T-cell (primary cell): ENCODE measurements at regions not wholly inside any gene's neighbourhood (a gene's known extent, or its start where the extent isn't known, plus 50 kb on each side); places are given as distances from the start of the nearest gene placed in this dataset.

Source experiments
- ATAC-seq, 4 experiments: fragments of 200-7000 bp in 3 of 4; fragments of 150-1000 bp in 1 of 4; cut with Tn5 transposase; replicated peaks in 1 of 4; 1 replicate in 3 of 4; 2 replicates in 1 of 4; pipeline ENCODE4 v1.10.0; 2021; ENCODE audit warnings: moderate library complexity in 3 of 4, mild to moderate bottlenecking in 2 of 4, moderate number of reproducible peaks in 1 of 4
- CTCF ChIA-PET, 2 donors: fragments of 300-600 bp; sonication (Branson Sonifier 250); formaldehyde crosslinking; loops; one replicate each; lab custom pipeline; 2022; ENCODE audit warnings: antibody characterized with exemption in 2 of 2; lab: Charles Lee
- POLR2A ChIA-PET, 2 donors: fragments of 300-600 bp; sonication (Branson Sonifier 250); formaldehyde crosslinking; loops; one replicate each; lab custom pipeline; 2022; ENCODE audit warnings: antibody characterized with exemption in 2 of 2; lab: Charles Lee
- DNase-seq, 35 experiments: peaks; one replicate each; pipeline versions ENCODE4 v3.0.0 to v3.0.0-alpha.2; 2013 to 2023
- H3K27ac ChIP-seq: one replicate; pipeline ENCODE4 v1.5.1; 2013; ENCODE audit warnings: low read length
- H3K27me3 ChIP-seq, 2 experiments: replicated peaks in 1 of 2; 1 replicate in 1 of 2; 2 replicates in 1 of 2; pipeline versions ENCODE4 v1.6.1 to v1.7.0; 2013; ENCODE audit warnings: low read length in 1 of 2, mixed read lengths in 1 of 2; ENCODE audit not compliant: control insufficient read depth in 2 of 2, insufficient read depth in 2 of 2; ENCODE audit errors: extremely low read depth in 1 of 2
- H3K36me3 ChIP-seq, 2 donors: 1 replicate in 1 of 2; 2 replicates in 1 of 2; pipeline versions ENCODE4 v1.6.1 to v1.7.0; 2013; ENCODE audit warnings: low read length in 1 of 2; ENCODE audit not compliant: control insufficient read depth in 2 of 2, insufficient read depth in 1 of 2; ENCODE audit errors: extremely low read depth in 1 of 2
- H3K4me1 ChIP-seq, 2 experiments: 1 replicate in 1 of 2; 2 replicates in 1 of 2; pipeline versions ENCODE4 v1.6.1 to v1.7.0; 2013; ENCODE audit warnings: low read length in 2 of 2, mixed read lengths in 1 of 2; ENCODE audit not compliant: insufficient read depth in 2 of 2, control insufficient read depth in 1 of 2; ENCODE audit errors: extremely low read depth in 1 of 2
- H3K4me3 ChIP-seq, 2 donors: 1 replicate in 1 of 2; 2 replicates in 1 of 2; pipeline versions ENCODE4 v1.5.1 to v1.7.0; 2013; ENCODE audit warnings: mild to moderate bottlenecking in 2 of 2, low read length in 1 of 2, moderate library complexity in 1 of 2; ENCODE audit not compliant: control insufficient read depth in 1 of 2; ENCODE audit errors: extremely low read depth in 1 of 2
- H3K9me3 ChIP-seq: 2 replicates; pipeline ENCODE4 v1.7.0; 2013
- H3K27ac Mint-ChIP-seq, 2 donors: one replicate each; pipeline ENCODE4 v1.8.0; 2020 to 2021; ENCODE audit warnings: mild to moderate bottlenecking in 2 of 2, mixed read lengths in 2 of 2
- H3K27me3 Mint-ChIP-seq, 2 donors: one replicate each; pipeline ENCODE4 v1.8.0; 2021 to 2022; ENCODE audit warnings: mixed read lengths in 2 of 2
- H3K36me3 Mint-ChIP-seq: one replicate; pipeline ENCODE4 v1.8.0; 2021; ENCODE audit warnings: mixed read lengths
- H3K4me1 Mint-ChIP-seq, 3 donors: one replicate each; pipeline ENCODE4 v1.8.0; 2020 to 2022; ENCODE audit warnings: mixed read lengths in 3 of 3, mild to moderate bottlenecking in 1 of 3
- H3K4me3 Mint-ChIP-seq, 3 donors: one replicate each; pipeline ENCODE4 v1.8.0; 2020 to 2022; ENCODE audit warnings: mild to moderate bottlenecking in 3 of 3, mixed read lengths in 3 of 3, moderate library complexity in 3 of 3
- H3K9me3 Mint-ChIP-seq, 3 donors: one replicate each; pipeline ENCODE4 v1.8.0; 2020 to 2022; ENCODE audit warnings: mixed read lengths in 3 of 3
- WGBS: methylation state at CpG from one replicate; pipeline ENCODE4 v1.1.5; 2013; ENCODE audit warnings: missing lambda C conversion rate; ENCODE audit not compliant: insufficient coverage; 5-methylcytosine and 5-hydroxymethylcytosine counted together

- H3K4me3 Mint-ChIP-seq, result no peak overlapping the region
- Histone ChIP-seq H3K4me1 (no peaks in the 10 kb centered on the region), H3K36me3 (no peaks in the 10 kb centered on the region), H3K27ac (no peak overlapping the region), H3K27me3 (no peaks in the 10 kb centered on the region), H3K9me3 (no peaks in the 10 kb centered on the region), H3K4me3 (no peak overlapping the region)
- peaks cover 4 to 5% (median 5%) of the 10 kb centered on the region in 3 donors for H3K9me3 Mint-ChIP-seq
- no peaks in the 10 kb centered on the region for H3K27me3 Mint-ChIP-seq
- ATAC-seq (no peak), DNase-seq (no peak)
- no CpG with 5 or more reads among the region's 2 CpGs for WGBS
- H3K36me3 Mint-ChIP-seq, result no peaks in the 10 kb centered on the region
- no peak overlapping the region for H3K27ac Mint-ChIP-seq
- ChIA-PET CTCF (no interaction called here), POLR2A (no interaction called here)
- H3K4me1 Mint-ChIP-seq, result no peaks in the 10 kb centered on the region
These were observed 458.6 kb upstream of the ATXN8OS start for GRCh38 chr13:69649063-69649392.

DNA sequence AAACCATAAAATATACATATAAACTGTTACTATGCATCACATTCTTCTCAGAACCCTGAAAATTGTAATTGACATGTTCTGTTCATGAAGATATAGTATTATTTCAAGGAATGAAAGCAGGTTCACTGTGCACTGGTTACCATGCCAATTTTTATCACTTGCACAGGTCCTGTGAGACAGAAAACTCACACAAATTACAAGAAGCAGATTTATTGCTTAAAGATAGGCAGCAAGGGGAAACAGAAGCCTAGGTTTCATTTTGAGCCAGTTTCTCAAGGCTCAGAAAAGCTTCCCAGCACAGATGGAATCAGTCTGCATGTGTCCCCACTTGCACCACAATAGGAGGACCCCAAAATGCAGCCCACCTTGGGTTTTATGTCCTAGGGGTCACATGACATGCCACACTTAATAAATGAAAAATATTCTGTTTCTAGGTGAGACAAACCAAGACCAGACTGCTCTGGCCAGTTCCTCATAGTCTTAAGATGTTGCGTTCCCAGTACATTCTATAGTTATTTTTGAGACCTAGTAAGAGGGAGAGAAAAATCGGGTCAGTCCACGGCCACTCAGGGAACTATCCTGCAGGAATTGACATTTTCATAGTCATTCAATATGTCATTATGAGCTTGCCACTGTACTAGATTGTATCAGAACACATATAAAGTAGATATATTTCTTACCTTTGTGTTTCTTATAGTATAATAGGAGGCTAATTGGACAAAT is 459.1 kb upstream of the ATXN8OS start:
- no peaks in the 10 kb centered on the region for H3K27me3 Mint-ChIP-seq
- WGBS, result no CpG with 5 or more reads among the region's 3 CpGs
- Histone ChIP-seq H3K27me3 (no peaks in the 10 kb centered on the region), H3K4me3 (no peak overlapping the region), H3K36me3 (no peaks in the 10 kb centered on the region), H3K4me1 (no peaks in the 10 kb centered on the region), H3K27ac (no peak overlapping the region), H3K9me3 (no peaks in the 10 kb centered on the region)
- no peaks in the 10 kb centered on the region for H3K4me1 Mint-ChIP-seq
- CTCF ChIA-PET, result no interaction called here
- H3K27ac Mint-ChIP-seq, result no peak overlapping the region
- ATAC-seq (no peak), DNase-seq (no peak)
- POLR2A ChIA-PET, result no interaction called here
- H3K9me3 Mint-ChIP-seq, result peaks cover 4 to 9% (median 5%) of the 10 kb centered on the region in 3 donors
- no peak overlapping the region for H3K4me3 Mint-ChIP-seq
- H3K36me3 Mint-ChIP-seq, result no peaks in the 10 kb centered on the region

- no peaks in the 10 kb centered on the region for H3K4me1 Mint-ChIP-seq
- Histone ChIP-seq H3K27ac (no peak overlapping the region), H3K9me3 (no peaks in the 10 kb centered on the region), H3K4me3 (no peak overlapping the region), H3K36me3 (no peaks in the 10 kb centered on the region), H3K27me3 (no peaks in the 10 kb centered on the region), H3K4me1 (no peaks in the 10 kb centered on the region)
- H3K9me3 Mint-ChIP-seq, result peaks cover 0 to 16% (median 2%) of the 10 kb centered on the region in 3 donors
- ChIA-PET POLR2A (no interaction called here), CTCF (no interaction called here)
- DNase-seq (no peak), ATAC-seq (no peak)
- H3K36me3 Mint-ChIP-seq, result no peaks in the 10 kb centered on the region
- H3K27me3 Mint-ChIP-seq, result no peaks in the 10 kb centered on the region
- no peak overlapping the region for H3K4me3 Mint-ChIP-seq
- no peak overlapping the region for H3K27ac Mint-ChIP-seq
These were observed 463.2 kb upstream of the ATXN8OS start for GRCh38 chr13:69644447-69644846.

GRCh38 chr13:69641773-69642172 is 465.9 kb upstream of the ATXN8OS start:
- Histone ChIP-seq H3K4me3 (no peak overlapping the region), H3K36me3 (no peaks in the 10 kb centered on the region), H3K4me1 (no peaks in the 10 kb centered on the region), H3K27ac (no peak overlapping the region), H3K27me3 (no peaks in the 10 kb centered on the region), H3K9me3 (no peaks in the 10 kb centered on the region)
- ATAC-seq (no peak), DNase-seq (no peak)
- Mint-ChIP-seq H3K27me3 (no peaks in the 10 kb centered on the region), H3K9me3 (peaks cover 5 to 34% (median 9%) of the 10 kb centered on the region in 3 donors), H3K4me1 (no peaks in the 10 kb centered on the region), H3K27ac (no peak overlapping the region), H3K4me3 (no peak overlapping the region), H3K36me3 (no peaks in the 10 kb centered on the region)
- CTCF ChIA-PET, result no interaction called here
- POLR2A ChIA-PET, result no interaction called here

DNA sequence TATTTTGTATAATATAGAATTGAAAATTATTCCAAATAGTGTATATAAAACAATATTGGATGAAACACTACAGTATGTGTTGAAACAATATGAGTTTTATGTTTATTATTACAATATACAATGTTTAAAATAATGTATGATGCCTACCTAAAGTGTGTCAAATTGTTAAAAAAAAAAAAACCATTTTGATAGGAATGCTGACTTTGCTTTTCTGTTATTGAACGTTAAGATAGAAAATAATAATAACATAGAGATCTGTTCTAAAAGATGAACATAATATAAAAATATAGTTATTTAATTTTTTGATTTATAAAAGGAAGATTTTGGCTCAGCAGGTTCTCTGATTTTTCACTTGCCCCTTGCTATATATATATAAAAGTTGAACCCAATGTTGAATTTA is 474.6 kb upstream of the ATXN8OS start:
- no peaks in the 10 kb centered on the region for H3K36me3 ChIP-seq
- POLR2A ChIA-PET, result no interaction called here
- no CpG with 5 or more reads among the region's 1 CpG for WGBS
- CTCF ChIA-PET, result no interaction called here
- H3K36me3 Mint-ChIP-seq, result no peaks in the 10 kb centered on the region
- DNase-seq (no peak), ATAC-seq (no peak)
- peaks cover 8 to 17% (median 11%) of the 10 kb centered on the region in 3 donors for H3K9me3 Mint-ChIP-seq
- no peaks in the 10 kb centered on the region for H3K4me1 ChIP-seq
- H3K4me3 Mint-ChIP-seq, result no peak overlapping the region
- H3K27ac ChIP-seq, result no peak overlapping the region
- no peaks in the 10 kb centered on the region for H3K27me3 ChIP-seq
- no peaks in the 10 kb centered on the region for H3K4me1 Mint-ChIP-seq
- no peak overlapping the region for H3K27ac Mint-ChIP-seq
- no peaks in the 10 kb centered on the region for H3K9me3 ChIP-seq
- H3K27me3 Mint-ChIP-seq, result no peaks in the 10 kb centered on the region
- H3K4me3 ChIP-seq, result no peak overlapping the region

GRCh38 chr13:69623973-69624372 is 483.7 kb upstream of the ATXN8OS start:
- Mint-ChIP-seq H3K9me3 (peaks cover 13 to 23% (median 21%) of the 10 kb centered on the region in 3 donors), H3K27me3 (no peaks in the 10 kb centered on the region), H3K4me3 (no peak overlapping the region), H3K36me3 (no peaks in the 10 kb centered on the region), H3K27ac (no peak overlapping the region), H3K4me1 (no peaks in the 10 kb centered on the region)
- DNase-seq, result no peak
- no peaks in the 10 kb centered on the region for H3K4me1 ChIP-seq
- H3K27ac ChIP-seq, result no peak overlapping the region
- ChIA-PET POLR2A (no interaction called here), CTCF (no interaction called here)
- no peak for ATAC-seq
- no peaks in the 10 kb centered on the region for H3K27me3 ChIP-seq
- no peak overlapping the region for H3K4me3 ChIP-seq
- H3K9me3 ChIP-seq, result no peaks in the 10 kb centered on the region
- H3K36me3 ChIP-seq, result no peaks in the 10 kb centered on the region

GRCh38 chr13:69619651-69620050 is 488.0 kb upstream of the ATXN8OS start:
- Mint-ChIP-seq H3K27me3 (no peaks in the 10 kb centered on the region), H3K4me1 (no peaks in the 10 kb centered on the region), H3K9me3 (peaks cover 7 to 19% (median 14%) of the 10 kb centered on the region in 3 donors), H3K27ac (no peak overlapping the region), H3K36me3 (no peaks in the 10 kb centered on the region), H3K4me3 (no peak overlapping the region)
- ChIA-PET CTCF (no interaction called here), POLR2A (no interaction called here)
- DNase-seq (no peak), ATAC-seq (no peak)
- WGBS, result 34% methylated on average over 2 of the region's 2 CpGs
- H3K4me1 ChIP-seq, result no peaks in the 10 kb centered on the region
- no peak overlapping the region for H3K27ac ChIP-seq
- H3K9me3 ChIP-seq, result no peaks in the 10 kb centered on the region
- H3K4me3 ChIP-seq, result no peak overlapping the region
- no peaks in the 10 kb centered on the region for H3K36me3 ChIP-seq
- H3K27me3 ChIP-seq, result no peaks in the 10 kb centered on the region
